GM06990 (cell line): ENCODE measurements at regions not wholly inside any gene's neighbourhood (a gene's known extent, or its start where the extent isn't known, plus 50 kb on each side); places are given as distances from the start of the nearest gene placed in this dataset.

Source experiments
- DNase-seq: peaks from one replicate; pipeline ENCODE4 v3.0.0-alpha.2; 2011; ENCODE audit not compliant: insufficient read length; ENCODE audit errors: extremely low read depth
- H3K27me3 ChIP-seq: replicated peaks from 2 replicates; pipeline ENCODE4 v1.6.0; 2011; ENCODE audit warnings: low read length; ENCODE audit not compliant: control insufficient read depth, insufficient read depth
- H3K36me3 ChIP-seq: 2 replicates; pipeline ENCODE4 v1.5.1; 2011; ENCODE audit warnings: low read length; ENCODE audit not compliant: control insufficient read depth, insufficient read depth
- H3K4me3 ChIP-seq: replicated peaks from 2 replicates; pipeline ENCODE4 v1.5.1; 2011; ENCODE audit warnings: low read depth, mild to moderate bottlenecking, control low read depth, low read length
- TF ChIP-seq, protein P1 (sequence below): IDR thresholded peaks from 2 replicates; pipeline ENCODE4 v1.5.1; 2011; ENCODE audit warnings: low read length, control low read depth, mild to moderate bottlenecking, inconsistent platforms; ENCODE audit not compliant: insufficient read depth, poor library complexity, severe bottlenecking

DNA sequence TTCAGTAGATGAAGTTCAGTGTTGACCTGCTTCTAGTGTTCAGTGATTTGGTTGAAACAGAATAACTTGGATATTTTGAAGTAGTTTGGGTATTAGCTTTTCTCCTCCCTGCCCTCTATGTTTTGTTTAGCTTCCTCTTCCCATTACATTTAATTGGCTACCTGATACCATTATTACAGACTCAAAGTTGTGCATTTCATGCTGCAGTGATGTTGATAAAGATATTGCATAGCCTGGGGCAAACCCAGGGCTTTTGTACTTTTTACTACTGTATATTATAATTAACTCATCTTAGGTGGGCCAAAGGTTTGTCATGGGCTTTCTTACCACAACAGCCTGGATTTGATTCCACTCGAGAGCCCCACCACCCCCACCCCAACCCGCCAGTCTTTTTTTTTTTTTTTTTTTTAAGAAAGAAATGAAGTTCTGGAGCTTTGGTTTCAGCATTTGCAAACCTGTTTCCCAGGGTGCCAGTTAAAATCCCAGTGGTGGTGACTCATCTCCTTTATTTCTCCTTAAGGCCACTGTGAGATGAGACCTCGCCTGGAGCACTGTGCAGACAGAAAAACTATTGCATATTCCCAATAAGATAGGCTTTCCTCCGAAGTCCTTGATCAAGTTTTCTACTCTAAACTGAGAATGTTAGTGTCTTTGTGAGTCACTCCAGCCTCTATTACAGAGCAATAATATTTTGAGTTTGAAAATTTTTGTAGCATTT, 393.7 kb upstream of the FANCL start:
- Histone ChIP-seq H3K36me3 (no peaks in the 10 kb centered on the region), H3K4me3 (no peak overlapping the region), H3K27me3 (no peaks in the 10 kb centered on the region)
- no peak for DNase-seq
- TF ChIP-seq, protein P1, sequence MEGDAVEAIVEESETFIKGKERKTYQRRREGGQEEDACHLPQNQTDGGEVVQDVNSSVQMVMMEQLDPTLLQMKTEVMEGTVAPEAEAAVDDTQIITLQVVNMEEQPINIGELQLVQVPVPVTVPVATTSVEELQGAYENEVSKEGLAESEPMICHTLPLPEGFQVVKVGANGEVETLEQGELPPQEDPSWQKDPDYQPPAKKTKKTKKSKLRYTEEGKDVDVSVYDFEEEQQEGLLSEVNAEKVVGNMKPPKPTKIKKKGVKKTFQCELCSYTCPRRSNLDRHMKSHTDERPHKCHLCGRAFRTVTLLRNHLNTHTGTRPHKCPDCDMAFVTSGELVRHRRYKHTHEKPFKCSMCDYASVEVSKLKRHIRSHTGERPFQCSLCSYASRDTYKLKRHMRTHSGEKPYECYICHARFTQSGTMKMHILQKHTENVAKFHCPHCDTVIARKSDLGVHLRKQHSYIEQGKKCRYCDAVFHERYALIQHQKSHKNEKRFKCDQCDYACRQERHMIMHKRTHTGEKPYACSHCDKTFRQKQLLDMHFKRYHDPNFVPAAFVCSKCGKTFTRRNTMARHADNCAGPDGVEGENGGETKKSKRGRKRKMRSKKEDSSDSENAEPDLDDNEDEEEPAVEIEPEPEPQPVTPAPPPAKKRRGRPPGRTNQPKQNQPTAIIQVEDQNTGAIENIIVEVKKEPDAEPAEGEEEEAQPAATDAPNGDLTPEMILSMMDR, result no peak

DNA sequence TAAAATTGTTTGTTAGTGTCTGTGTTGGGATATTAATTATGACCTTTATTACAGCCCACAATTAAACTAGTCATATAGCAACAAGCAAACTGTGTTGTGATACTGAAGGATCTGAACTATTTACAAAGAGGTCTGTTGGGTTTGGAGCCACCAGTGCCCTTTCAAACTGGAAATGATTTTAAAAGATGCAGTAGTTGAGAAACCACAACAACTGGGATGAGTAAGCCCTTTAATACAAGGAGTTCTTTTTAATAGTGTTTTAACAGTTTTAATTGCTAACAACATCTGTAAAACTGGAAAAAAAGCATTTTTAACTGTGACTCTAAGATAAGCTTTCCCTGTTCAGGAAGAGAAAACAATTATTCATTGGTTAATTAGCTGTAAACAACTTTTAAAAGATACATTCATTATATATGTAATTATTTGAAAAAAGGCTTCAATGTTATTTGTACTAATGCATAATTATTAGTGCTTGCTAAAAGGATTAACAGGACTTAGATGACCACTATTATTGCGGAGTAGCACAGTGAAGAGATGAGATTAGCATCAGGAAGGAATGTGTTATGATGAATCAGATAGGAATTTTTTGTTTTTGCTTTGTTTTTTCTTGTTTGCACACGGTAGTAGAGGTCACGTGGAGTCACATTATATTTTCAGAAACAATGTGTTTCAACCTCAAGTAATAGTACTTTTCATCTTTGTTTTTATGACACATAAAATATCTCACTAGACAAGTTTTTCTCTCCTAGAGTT, 392.7 kb upstream of the FANCL start:
- TF ChIP-seq, protein P1, result no peak
- Histone ChIP-seq H3K36me3 (no peaks in the 10 kb centered on the region), H3K27me3 (no peaks in the 10 kb centered on the region), H3K4me3 (no peak overlapping the region)
- no peak for DNase-seq

DNA sequence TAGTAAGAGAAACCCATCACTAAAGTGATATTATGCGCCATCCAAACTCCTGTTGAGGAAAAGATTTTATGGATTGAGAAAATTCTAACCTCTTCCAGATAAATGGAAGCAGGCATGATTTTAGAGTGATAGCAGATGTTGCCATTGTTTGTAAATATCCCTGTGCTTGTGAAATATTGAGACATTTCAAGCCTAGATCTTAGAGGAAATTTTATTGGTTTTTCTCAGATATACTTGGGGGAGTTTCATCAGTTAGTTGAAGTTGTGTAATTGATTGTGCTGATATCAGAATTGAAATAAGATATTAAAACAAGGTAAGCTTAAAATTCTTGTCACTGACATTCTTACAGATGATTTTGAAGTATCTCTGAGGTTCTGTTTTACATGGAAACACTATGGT, 390.9 kb upstream of the FANCL start:
- H3K4me3 ChIP-seq, result no peak overlapping the region
- TF ChIP-seq, protein P1, result no peak
- H3K36me3 ChIP-seq, result no peaks in the 10 kb centered on the region
- DNase-seq, result no peak
- H3K27me3 ChIP-seq, result no peaks in the 10 kb centered on the region

DNA sequence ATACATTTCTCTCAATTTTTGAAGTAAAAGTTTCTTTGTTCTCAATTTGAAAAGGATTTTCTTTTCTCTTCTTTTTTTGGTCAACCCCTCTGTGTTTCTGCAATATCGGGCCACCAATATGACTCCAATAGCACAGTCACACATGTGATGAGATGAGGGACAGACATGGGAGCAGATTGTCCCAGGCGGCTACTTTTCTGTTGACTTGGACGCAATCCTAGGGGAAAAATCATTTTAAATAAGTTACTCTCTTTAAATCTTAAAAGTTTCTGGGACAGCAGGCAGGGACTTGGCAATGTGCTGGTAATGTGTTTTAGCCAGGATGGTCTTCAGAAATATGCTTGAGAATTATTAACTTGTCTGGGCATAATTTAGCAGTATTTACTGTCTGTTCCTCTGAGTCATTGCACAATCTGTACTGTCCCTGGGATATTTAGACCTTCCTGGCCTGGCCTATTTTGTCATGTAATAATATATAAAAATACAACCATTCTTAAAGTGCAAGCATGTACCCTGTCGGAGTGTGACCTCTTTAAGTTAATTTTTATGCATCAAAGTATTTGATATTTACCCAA, 388.5 kb upstream of the FANCL start:
- H3K4me3 ChIP-seq, result no peak overlapping the region
- no peak for DNase-seq
- no peaks in the 10 kb centered on the region for H3K36me3 ChIP-seq
- H3K27me3 ChIP-seq, result no peaks in the 10 kb centered on the region
- TF ChIP-seq, protein P1, result no peak

DNA sequence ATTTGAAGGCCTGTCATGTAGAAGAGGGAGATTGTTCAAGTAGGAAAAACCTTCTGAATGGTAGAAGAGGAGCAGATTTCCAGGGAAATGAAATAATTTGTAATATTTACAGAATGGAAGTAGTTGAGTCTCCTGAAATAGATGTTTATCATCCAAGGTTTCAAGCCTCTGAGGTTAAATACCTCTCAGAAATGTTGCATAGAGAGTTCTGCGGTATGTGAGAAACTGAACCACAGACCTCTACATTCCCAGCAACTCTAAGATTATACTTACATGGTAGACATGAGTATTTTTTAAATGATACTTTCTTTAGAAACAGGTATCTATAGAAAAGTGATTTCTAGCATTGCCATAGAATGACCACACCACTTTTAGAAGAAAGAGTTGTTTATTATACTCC, 379.8 kb upstream of the FANCL start:
- Histone ChIP-seq H3K27me3 (no peaks in the 10 kb centered on the region), H3K4me3 (no peak overlapping the region), H3K36me3 (no peaks in the 10 kb centered on the region)
- TF ChIP-seq, protein P1, result no peak
- no peak for DNase-seq
